NCI-H748 treated with DMSO at 0.1 percent for 48 hours (cell line): ENCODE measurements at regions not wholly inside any gene's neighbourhood (a gene's known extent, or its start where the extent isn't known, plus 50 kb on each side); places are given as distances from the start of the nearest gene placed in this dataset.
"Not testable (repeated sequence)": the region's sequence is repeated elsewhere in the genome, so short reads cannot be mapped to it uniquely, and the experiment has no call there.

ENCODE experiments used
- DNase-seq: peaks from one replicate; lab custom pipeline; 2025; lab: John Stamatoyannopoulos, UW

GRCh38 chr7:126177782-126178181 lies 1075.0 kb downstream of the GRM8 start:
- DNase-seq: no peak

DNA sequence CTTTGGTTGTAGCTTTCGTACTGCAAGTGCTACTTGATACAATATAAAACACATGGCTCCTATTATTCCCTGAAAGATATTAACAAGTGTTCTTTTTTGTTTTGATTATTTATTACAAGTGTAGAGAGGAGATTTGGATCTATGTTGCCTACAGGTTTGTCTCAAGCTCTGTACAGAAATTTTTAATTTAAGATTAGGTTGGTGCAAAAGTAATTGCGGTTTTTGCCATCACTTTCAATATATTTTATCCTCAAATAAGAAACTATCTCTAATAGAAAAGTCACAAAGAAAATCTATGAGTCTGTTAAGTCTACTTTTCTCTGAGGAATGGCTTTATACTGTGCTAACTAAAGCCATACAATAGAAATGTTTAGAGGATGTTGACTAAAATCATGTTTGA lies 1086.1 kb downstream of the GRM8 start:
- DNase-seq: no peak

DNA sequence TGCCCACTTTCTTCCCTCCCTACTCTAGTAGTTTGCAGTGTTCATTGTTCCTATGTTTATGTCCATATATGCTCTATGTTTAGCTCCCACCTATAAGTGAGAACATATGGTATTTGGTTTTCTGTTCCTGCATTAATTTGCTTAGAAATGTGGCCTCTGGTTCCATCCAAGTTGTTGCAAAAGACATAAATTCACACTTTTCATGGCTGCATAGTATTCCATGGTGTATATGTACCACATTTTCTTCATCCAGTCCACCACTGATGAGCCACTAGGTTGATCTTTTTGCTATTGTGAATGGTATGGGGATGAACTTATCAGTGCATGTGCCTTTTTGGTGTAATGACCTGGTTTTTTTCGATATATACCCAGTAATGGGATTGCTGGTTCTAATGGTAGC lies 1089.1 kb downstream of the GRM8 start:
- DNase-seq: no peak

DNA sequence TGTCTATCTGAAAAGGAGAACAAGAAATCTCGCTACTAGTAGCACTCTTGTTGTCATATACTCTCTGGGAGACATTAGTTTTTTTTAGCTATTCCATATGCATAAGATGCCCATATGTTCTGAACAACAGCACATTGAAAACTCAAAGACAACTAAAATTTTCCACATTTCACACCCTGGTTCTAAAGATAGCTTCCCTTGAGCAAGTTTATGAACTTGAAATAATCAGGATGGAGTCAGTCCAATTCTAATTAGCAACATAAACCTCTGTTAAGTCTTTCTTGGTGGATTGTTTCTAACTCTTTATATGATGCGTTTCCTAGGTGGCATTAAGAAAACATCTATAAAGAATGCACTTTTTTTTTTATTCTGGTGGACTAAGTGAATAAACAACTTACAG lies 1095.3 kb downstream of the GRM8 start:
- no peak for DNase-seq

GRCh38 chr7:126150278-126150958 lies 1102.3 kb downstream of the GRM8 start:
- DNase-seq: peak; percentile 54

DNA sequence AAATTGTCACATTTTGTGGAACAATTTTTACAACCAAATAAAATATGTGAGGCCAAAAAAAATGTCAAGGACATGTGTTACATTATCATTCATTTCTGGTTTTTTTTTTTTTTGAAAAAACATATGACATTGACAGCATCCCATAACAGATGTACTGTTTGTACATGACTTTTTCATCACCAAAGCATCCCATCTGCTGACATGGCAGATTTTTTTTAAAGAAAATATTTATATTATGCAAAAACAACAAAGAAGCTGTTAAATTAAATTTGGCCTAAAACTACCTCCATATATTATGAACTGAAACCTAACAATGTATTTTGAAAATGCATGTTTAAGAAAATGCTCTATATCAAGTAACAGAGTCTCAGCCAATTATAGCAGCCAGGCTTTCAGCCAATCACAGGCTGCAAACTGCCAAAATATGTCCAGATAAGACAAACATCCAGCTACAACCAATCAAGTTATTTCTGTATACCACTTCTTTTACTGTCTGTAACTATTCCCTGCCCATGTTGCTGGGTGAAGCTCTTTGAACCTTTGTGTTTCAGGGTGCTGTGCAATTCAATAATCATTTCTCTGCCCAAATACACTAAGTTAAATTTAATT lies 1111.8 kb downstream of the GRM8 start:
- no peak for DNase-seq

DNA sequence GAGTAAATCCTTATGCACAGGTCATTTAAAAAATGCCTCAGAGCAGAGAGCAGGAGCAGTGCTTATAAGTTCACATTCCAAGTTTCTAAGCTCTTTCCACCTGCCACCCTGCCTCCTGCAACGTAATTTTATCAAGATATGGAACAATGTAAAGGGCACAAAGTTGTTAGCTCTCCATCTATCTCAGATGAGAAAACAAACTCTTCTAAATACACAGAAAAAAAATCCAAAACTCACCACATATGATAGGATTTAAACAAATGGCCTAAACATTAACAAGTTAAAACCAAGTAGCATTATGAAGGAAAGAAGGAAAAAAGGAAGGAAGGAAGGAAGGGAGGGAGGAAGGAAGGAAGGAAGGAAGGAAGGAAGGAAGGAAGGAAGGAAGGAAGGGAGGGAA lies 1132.8 kb downstream of the GRM8 start:
- DNase-seq: no peak

DNA sequence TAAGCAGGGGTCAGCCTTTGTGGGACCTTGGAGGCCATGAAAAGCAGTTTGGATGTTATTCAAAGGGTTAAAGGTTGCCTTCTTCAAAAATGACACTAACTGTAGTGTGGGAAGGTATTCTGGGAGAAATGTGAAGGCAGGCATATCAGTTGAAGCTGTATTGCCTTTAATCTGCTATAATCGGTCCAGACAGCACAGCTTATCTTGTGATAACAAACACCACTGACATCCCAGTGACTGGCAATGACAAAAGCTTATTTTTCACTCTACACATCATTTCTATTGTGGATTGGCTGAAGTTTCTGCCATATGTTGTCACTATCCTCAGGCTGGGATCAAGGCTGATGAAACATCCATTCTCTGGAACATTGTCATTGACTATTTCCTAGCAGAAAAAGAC lies 1149.2 kb downstream of the GRM8 start:
- no peak for DNase-seq

GRCh38 chr7:126083014-126083413 lies 1153.4 kb upstream of the POT1 start:
- DNase-seq: no peak

- no peak for DNase-seq
These were observed 1150.0 kb upstream of the POT1 start for GRCh38 chr7:126079581-126079980.

DNA sequence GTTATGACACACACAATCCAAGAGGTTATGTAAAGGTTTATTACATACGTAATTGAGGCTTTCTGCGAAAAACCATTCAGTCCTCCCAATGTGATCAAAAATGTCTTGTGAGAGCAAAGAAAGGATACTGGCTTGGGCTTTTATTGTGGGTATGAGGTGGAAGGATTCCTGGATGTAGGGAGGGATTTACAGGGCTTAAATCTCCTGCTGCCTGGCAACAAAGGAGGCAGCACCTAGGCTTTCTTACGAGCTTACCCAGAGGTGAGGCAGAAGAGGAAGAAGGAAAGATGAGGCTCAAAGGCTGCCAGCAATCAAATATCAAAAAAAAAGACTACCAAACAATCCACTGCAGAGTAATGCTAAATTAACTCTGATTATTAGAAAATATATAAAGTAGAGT lies 1149.5 kb upstream of the POT1 start:
- no peak for DNase-seq

DNA sequence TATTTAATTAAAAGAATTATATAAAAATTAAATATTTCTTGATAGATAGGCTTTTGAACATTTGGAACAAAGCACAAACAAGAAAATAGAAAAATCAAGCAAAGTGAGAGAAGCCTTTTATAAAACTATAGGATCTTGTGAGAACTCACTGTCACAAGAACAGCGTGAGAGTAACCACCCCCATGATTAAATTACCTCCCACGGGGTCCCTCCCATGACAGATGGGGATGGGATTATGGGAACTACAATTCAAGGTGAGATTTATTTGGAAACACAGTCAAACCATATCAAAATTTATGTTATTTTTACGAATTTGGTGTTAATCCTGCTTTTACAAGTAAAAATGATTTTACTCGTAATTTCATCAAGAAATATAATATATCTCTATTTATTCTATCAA lies 1136.1 kb upstream of the POT1 start:
- DNase-seq: no peak

- no peak for DNase-seq
These were observed 1128.4 kb upstream of the POT1 start for GRCh38 chr7:126057979-126058378.

DNA sequence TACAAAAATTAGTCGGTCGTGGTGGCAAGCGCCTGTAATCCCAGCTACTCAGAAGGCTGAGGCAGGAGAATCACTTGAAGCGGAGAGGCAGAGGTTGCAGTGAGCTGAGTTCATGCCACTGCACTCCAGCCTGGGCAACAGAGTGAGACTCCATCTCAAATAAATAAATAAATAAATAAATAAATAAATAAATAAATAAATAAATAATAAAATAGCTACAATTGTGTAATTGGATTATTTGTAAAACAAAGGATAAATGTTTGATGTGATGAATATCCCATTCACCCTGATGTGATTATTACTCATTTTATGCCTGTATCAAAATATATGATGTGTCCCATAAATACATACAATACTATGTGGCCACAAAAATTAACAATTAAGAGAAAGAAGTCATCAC lies 1127.0 kb upstream of the POT1 start:
- DNase-seq: not testable (repeated sequence)

DNA sequence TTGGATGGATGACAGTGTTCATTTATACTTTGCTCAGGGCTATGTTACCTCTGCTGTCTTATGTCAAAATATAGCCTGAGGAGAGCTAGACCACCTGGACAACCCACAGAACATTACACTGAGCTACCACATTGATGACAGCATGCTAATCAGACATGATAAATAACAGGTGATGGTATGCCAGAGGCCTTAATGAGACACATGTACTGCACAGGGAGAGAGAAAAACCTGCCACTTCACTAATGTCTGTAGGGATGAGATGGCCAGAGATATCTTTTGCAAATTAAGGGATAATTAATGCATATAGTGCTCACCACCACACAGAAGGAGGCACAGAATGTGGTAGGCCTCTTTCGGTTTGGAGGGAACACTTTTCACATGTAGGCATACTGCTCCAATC lies 1122.6 kb upstream of the POT1 start:
- DNase-seq: no peak

DNA sequence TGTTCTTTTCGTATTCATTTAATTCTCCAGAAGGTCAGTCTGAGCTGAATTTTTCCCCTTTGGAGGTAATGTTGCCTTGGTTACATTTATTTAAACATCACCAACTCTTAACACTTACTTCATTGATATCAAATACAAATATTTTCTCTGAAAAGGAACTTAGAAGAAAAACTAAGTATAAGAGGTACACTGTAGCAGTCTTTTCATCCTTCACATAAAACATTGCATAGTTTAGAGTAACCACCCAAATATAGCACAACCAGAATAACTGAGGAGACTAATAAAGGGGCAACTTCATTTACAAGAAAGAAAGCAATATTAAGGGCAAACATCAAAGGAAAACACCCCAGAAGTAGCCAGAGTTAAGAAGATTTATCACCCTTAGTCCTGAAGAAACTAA lies 1115.0 kb upstream of the POT1 start:
- no peak for DNase-seq

DNA sequence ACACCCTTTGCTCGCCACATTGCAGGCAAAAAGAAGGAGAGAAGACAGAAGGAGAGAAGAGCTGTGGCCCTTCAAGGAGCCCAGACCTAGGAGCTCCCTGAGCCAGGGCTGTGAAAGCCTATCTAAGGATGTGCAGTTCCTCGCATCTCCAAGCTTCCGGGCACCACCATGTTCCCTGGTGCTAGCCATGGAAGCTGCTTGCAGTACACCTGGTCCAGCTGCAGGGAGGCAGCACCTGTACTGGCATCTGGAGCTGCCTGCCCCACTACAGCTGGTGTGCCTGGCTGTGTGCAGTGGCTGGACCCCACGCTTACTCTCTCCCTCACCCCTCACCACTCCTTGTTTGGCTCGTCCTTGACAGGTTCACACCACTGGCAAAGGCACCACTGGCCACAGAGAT lies 1111.8 kb upstream of the POT1 start:
- DNase-seq: no peak

DNA sequence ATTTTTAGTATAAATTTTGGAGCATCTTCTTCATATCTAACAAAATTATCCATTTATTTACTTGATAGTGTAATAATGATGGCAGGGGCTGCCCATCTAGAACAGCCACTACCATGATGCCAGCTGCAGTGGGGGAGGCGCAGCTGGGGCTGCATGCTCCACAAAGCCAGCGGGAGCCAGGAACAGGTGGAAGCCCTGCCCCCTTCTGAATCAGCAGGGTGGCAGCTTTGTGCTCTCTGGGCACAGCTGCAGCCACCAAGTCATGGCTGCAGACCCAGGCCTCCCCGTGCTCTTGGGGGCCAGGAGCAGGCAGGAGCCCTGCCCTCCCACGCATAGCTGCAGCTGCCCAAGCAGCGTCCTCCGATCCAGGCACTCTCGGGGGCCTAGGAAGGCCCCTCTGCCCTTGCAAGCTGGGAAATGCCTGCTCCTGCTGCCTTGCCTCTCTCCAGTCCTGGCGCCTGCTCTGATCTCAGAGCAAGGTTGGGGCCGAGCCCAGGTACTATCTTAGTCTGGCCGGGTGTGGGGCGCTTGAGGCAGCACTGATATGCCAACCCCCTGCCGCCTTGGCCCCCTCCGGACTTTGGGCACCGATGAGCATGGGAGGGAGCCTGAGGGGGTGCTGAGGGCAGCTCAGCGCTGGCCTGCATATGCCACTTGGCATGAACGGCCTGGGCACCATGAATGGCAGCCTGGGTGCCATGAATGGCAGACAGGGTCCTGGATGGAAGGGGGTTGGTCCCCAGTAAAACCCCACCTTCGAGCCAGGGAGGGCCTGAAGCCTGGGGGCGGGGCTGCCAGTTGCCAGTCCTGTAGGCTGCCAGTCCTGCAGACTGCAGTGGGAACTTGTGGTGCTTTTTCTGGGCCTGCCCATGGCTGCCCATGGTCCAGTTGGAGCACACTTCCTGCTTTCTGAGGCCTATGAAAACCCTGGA lies 1110.8 kb upstream of the POT1 start:
- DNase-seq: no peak

- DNase-seq: peak; percentile 9
These were observed 1096.9 kb upstream of the POT1 start for GRCh38 chr7:126026421-126027088.

DNA sequence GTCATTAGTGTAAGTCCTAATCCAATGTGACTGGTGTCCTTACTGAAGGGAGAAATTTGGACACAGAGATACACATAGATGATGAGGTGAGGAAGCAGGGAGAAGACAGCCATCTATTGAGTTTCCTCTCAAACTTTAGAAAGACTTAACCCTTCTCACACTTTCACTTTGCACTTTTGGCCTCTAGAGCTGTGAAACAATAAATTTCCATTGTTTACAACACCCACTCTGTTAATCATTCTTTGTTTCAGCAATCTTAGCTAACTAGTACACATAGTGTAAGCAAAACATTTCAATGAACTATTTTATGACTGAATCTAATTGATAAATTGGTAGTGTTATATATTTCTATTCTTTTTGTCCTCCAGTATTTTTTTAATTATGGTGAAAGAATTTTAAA lies 1092.8 kb upstream of the POT1 start:
- no peak for DNase-seq

- no peak for DNase-seq
These were observed 1087.1 kb upstream of the POT1 start for GRCh38 chr7:126016722-126017121.

DNA sequence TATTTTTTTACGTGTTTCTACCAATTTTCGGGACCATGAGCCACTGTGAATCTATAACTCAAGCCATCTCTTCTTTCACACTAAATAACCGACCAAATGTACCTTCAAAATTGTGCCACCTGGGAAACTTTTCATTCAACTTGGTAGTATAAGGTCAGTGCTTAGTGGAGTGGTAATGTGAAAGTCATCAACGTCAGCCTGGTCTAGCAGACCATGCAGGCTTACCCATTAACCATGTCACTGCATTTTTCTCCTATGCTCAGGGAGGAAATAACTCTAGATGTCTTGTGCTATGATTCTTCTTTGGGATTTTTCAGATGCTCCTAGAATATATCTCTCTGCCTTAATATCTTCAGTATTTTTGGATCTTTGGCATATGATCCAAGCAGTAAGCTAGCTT lies 1075.4 kb upstream of the POT1 start:
- DNase-seq: no peak

GRCh38 chr7:126001349-126001748 lies 1071.7 kb upstream of the POT1 start:
- DNase-seq: no peak
